Astrocyte (in vitro differentiated cells and primary cell): ENCODE measurements at regions not wholly inside any gene's neighbourhood (a gene's known extent, or its start where the extent isn't known, plus 50 kb on each side); places are given as distances from the start of the nearest gene placed in this dataset.

Experiments
- DNase-seq: peaks from one replicate; pipeline ENCODE4 v3.0.0-alpha.2; 2010; ENCODE audit warnings: low read depth
- FAIRE-seq: peaks from 2 replicates; lab custom pipeline; 2011; peaks lifted over from hg19 to GRCh38; lab: Jason Lieb, UNC
- H2AFZ ChIP-seq: 2 replicates; pipeline ENCODE4 v1.6.0; 2012; ENCODE audit warnings: low read depth, low read length, inconsistent platforms
- H3K27ac ChIP-seq: 2 replicates; pipeline ENCODE4 v1.5.1; 2011; ENCODE audit warnings: low read depth, low read length, inconsistent platforms
- H3K27me3 ChIP-seq: 2 replicates; pipeline ENCODE4 v1.6.0; 2011; ENCODE audit warnings: low read length, inconsistent platforms; ENCODE audit not compliant: insufficient read depth
- H3K36me3 ChIP-seq: 2 replicates; pipeline ENCODE4 v1.5.1; 2011; ENCODE audit warnings: low read length, inconsistent platforms; ENCODE audit not compliant: insufficient read depth
- H3K4me1 ChIP-seq: 2 replicates; pipeline ENCODE4 v1.5.1; 2011; ENCODE audit warnings: low read length, inconsistent platforms; ENCODE audit not compliant: insufficient read depth
- H3K4me2 ChIP-seq: 2 replicates; pipeline ENCODE4 v1.6.0; 2012; ENCODE audit warnings: low read length, inconsistent platforms
- H3K4me3 ChIP-seq: 2 replicates; pipeline ENCODE4 v1.5.1; 2011; ENCODE audit warnings: low read depth, mild to moderate bottlenecking, low read length, inconsistent platforms; ENCODE audit not compliant: insufficient read depth
- H3K79me2 ChIP-seq: 2 replicates; pipeline ENCODE4 v1.6.0; 2012; ENCODE audit warnings: mild to moderate bottlenecking, low read length, inconsistent platforms; ENCODE audit not compliant: insufficient read depth
- H3K9ac ChIP-seq: 2 replicates; pipeline ENCODE4 v1.6.0; 2012; ENCODE audit warnings: mild to moderate bottlenecking, low read length, inconsistent platforms
- H3K9me3 ChIP-seq: 2 replicates; pipeline ENCODE4 v1.5.1; 2012; ENCODE audit warnings: low read depth, mild to moderate bottlenecking, low read length, inconsistent platforms; ENCODE audit not compliant: insufficient read depth
- H4K20me1 ChIP-seq: 2 replicates; pipeline ENCODE4 v1.6.0; 2012; ENCODE audit warnings: low read length, inconsistent platforms; ENCODE audit not compliant: insufficient read depth
- H3K27ac Mint-ChIP-seq: one replicate; pipeline ENCODE4 v1.8.0; 2021; ENCODE audit warnings: mild to moderate bottlenecking, mixed read lengths; ENCODE audit not compliant: unreplicated experiment
- H3K27me3 Mint-ChIP-seq: one replicate; pipeline ENCODE4 v1.8.0; 2021; ENCODE audit warnings: low read depth, mixed read lengths; ENCODE audit not compliant: unreplicated experiment
- H3K36me3 Mint-ChIP-seq: one replicate; pipeline ENCODE4 v1.8.0; 2021; ENCODE audit warnings: low read depth, mixed read lengths; ENCODE audit not compliant: unreplicated experiment
- H3K4me1 Mint-ChIP-seq: one replicate; pipeline ENCODE4 v1.8.0; 2021; ENCODE audit warnings: low read depth, mixed read lengths; ENCODE audit not compliant: unreplicated experiment
- H3K4me3 Mint-ChIP-seq: one replicate; pipeline ENCODE4 v1.8.0; 2021; ENCODE audit warnings: mild to moderate bottlenecking, moderate library complexity, mixed read lengths; ENCODE audit not compliant: unreplicated experiment
- H3K9me3 Mint-ChIP-seq: one replicate; pipeline ENCODE4 v1.8.0; 2021; ENCODE audit warnings: mild to moderate bottlenecking, mixed read lengths; ENCODE audit not compliant: unreplicated experiment
- EZH2 ChIP-seq: IDR thresholded peaks from 2 replicates; pipeline ENCODE4 v1.6.1; 2012; ENCODE audit warnings: mild to moderate bottlenecking, low read length, inconsistent platforms; ENCODE audit not compliant: insufficient read depth
- TF ChIP-seq, protein P1 (sequence below): IDR thresholded peaks from 2 replicates; pipeline ENCODE4 v1.5.1; 2011; ENCODE audit warnings: low read depth, mild to moderate bottlenecking, inconsistent platforms, low read length, moderate library complexity; ENCODE audit not compliant: insufficient read depth

- no peak overlapping the region for H3K27ac Mint-ChIP-seq
Measured at GRCh38 chr15:96414875-96415274, 84.4 kb downstream of the NR2F2 start.

DNA sequence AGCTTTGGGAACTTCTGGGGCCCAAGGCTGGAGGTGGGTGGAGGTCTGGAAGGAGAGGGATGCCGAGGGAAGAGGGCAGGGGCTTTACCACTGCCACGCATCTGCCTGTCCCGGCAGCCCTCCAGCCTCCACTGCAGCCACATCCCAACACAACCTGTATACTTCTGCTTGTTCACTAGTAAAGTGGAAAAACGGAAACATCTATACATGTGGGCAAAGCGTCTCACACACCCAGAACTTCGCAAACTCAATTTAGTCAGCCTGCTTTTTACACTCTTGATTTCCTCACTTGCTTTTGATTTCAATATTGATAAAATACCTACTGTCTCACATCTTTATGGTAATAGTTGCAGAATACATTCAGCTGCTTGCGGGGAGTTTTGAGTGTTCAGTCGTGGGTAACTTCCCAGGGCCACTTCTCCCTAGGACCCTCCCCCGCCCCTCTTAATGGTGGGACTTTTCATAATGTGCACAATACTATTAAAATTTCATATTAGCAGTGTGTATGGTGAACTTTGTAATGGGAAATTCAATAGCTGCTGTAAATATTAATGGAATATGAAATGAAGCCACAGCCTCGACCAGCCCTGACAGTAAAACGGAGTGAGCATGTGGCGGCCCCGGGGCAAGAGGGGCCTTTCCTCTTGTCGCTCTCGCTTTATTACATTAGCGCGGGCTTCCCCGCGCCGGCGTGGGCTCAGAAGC, 85.2 kb downstream of the NR2F2 start:
- Histone ChIP-seq H3K79me2 (no peaks in the 10 kb centered on the region), H4K20me1 (no peaks in the 10 kb centered on the region), H3K4me3 (no peak overlapping the region), H3K9ac (no peak overlapping the region), H3K27me3 (peaks cover 96% of the 10 kb centered on the region), H3K36me3 (no peaks in the 10 kb centered on the region), H2AFZ (no peak overlapping the region), H3K4me2 (peak overlapping the region; percentile 83), H3K9me3 (no peaks in the 10 kb centered on the region), H3K27ac (no peak overlapping the region), H3K4me1 (no peaks in the 10 kb centered on the region)
- DNase-seq (no peak), FAIRE-seq (no peak)
- TF ChIP-seq, protein P1, sequence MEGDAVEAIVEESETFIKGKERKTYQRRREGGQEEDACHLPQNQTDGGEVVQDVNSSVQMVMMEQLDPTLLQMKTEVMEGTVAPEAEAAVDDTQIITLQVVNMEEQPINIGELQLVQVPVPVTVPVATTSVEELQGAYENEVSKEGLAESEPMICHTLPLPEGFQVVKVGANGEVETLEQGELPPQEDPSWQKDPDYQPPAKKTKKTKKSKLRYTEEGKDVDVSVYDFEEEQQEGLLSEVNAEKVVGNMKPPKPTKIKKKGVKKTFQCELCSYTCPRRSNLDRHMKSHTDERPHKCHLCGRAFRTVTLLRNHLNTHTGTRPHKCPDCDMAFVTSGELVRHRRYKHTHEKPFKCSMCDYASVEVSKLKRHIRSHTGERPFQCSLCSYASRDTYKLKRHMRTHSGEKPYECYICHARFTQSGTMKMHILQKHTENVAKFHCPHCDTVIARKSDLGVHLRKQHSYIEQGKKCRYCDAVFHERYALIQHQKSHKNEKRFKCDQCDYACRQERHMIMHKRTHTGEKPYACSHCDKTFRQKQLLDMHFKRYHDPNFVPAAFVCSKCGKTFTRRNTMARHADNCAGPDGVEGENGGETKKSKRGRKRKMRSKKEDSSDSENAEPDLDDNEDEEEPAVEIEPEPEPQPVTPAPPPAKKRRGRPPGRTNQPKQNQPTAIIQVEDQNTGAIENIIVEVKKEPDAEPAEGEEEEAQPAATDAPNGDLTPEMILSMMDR: no peak
- no peak for TF ChIP-seq EZH2
- Mint-ChIP-seq H3K36me3 (no peaks in the 10 kb centered on the region), H3K27me3 (peaks cover 93% of the 10 kb centered on the region), H3K27ac (no peak overlapping the region), H3K9me3 (no peaks in the 10 kb centered on the region), H3K4me1 (no peaks in the 10 kb centered on the region), H3K4me3 (no peak overlapping the region)

More at GRCh38 chr15:96414875-96415274, 84.4 kb downstream of the NR2F2 start:
- TF ChIP-seq, protein P1: no peak
- no peak for TF ChIP-seq EZH2
- H4K20me1 ChIP-seq: no peaks in the 10 kb centered on the region
- H3K27me3 ChIP-seq: peaks cover 97% of the 10 kb centered on the region
- Mint-ChIP-seq H3K27me3 (peaks cover 94% of the 10 kb centered on the region), H3K9me3 (no peaks in the 10 kb centered on the region), H3K4me1 (peaks cover under 1% of the 10 kb centered on the region), H3K36me3 (no peaks in the 10 kb centered on the region), H3K4me3 (no peak overlapping the region)
- H2AFZ ChIP-seq: no peak overlapping the region
- no peaks in the 10 kb centered on the region for H3K4me1 ChIP-seq
- no peak overlapping the region for H3K4me3 ChIP-seq
- H3K4me2 ChIP-seq: no peak overlapping the region
- FAIRE-seq: no peak
- H3K9ac ChIP-seq: no peak overlapping the region
- H3K9me3 ChIP-seq: peaks cover 3% of the 10 kb centered on the region
- H3K27ac ChIP-seq: no peak overlapping the region
- H3K36me3 ChIP-seq: no peaks in the 10 kb centered on the region
- no peak for DNase-seq
- H3K79me2 ChIP-seq: no peaks in the 10 kb centered on the region

DNA sequence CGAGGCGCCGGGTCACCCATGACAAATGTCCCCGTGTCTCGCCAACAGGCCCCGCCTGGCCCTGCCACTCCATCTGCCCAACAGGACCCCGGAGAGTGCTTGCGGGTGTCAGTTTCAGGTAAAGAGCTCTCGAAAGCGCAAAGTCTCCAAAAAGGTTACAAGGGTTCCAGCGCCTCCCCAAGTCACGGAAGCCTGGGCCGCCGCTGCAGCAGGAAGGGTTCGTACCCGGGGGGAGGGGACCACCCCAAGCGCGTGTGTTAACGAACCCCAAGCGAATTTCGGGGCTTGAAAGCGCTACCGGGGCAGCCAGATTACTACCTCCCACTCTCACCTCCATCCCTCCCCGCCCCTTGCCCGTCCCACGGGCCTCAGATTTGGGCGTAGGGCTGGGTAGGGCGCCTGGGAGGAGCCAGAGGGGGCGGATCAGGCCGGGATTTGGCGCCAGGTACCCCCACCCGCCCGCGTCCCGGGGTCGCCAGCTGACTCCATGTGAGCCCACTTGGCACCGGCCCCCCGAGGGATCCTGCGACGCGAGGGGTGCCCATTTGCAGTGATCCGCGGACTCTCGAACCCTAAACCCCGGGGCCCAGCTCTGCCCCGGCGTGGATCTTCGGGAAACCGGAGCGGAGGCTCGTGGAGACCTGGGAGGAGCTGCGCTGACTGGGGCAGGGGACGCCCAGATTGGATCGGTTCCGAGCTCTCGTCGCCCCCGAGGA, 85.9 kb downstream of the NR2F2 start:
- Histone ChIP-seq H3K79me2 (no peaks in the 10 kb centered on the region), H4K20me1 (no peaks in the 10 kb centered on the region), H3K4me1 (no peaks in the 10 kb centered on the region), H3K4me3 (peak overlapping the region; percentile 43), H3K4me2 (peak overlapping the region; percentile 83), H3K9me3 (no peaks in the 10 kb centered on the region), H2AFZ (peak overlapping the region; percentile 67), H3K27ac (no peak overlapping the region), H3K27me3 (peaks cover 90% of the 10 kb centered on the region), H3K9ac (no peak overlapping the region), H3K36me3 (no peaks in the 10 kb centered on the region)
- Mint-ChIP-seq H3K27ac (no peak overlapping the region), H3K4me1 (no peaks in the 10 kb centered on the region), H3K27me3 (peaks cover 92% of the 10 kb centered on the region), H3K4me3 (no peak overlapping the region), H3K9me3 (no peaks in the 10 kb centered on the region), H3K36me3 (no peaks in the 10 kb centered on the region)
- TF ChIP-seq, protein P1: no peak
- peak; percentile 81 for TF ChIP-seq EZH2
- DNase-seq: no peak
- no peak for FAIRE-seq
